Epithelial cell of proximal tubule (primary cell): ENCODE measurements at regions not wholly inside any gene's neighbourhood (a gene's known extent, or its start where the extent isn't known, plus 50 kb on each side); places are given as distances from the start of the nearest gene placed in this dataset.

Experiments
- DNase-seq: peaks from one replicate; pipeline ENCODE4 v3.0.0-alpha.2; 2011; ENCODE audit warnings: low read depth
- H3K4me3 ChIP-seq: 2 replicates; pipeline ENCODE4 v1.5.1; 2011; ENCODE audit warnings: low read depth, mild to moderate bottlenecking, low read length
- TF ChIP-seq, protein P1 (sequence below): conservative IDR thresholded peaks from 2 replicates; pipeline ENCODE4 v1.5.1; 2012; ENCODE audit warnings: low read depth, mild to moderate bottlenecking, low read length

DNA sequence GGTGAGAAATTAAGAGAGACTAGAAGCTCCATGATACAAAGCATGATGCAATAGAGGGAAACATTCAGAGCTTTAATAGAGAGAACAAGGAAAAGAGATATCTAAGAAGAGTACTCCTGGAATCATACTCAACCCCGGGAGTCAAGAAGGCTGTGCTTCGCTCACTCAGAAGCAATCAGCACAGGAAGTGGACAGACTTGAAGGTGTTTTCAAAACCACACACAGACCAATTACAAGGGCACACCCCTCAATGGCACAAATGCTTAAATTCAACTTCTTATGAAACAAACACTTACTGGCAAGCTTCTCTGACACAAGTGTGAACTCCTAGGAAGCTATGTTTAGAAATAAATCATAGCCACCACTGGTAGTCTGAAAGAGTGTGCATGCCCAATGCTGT, 462.3 kb downstream of the GABRG2 start:
- TF ChIP-seq, protein P1, sequence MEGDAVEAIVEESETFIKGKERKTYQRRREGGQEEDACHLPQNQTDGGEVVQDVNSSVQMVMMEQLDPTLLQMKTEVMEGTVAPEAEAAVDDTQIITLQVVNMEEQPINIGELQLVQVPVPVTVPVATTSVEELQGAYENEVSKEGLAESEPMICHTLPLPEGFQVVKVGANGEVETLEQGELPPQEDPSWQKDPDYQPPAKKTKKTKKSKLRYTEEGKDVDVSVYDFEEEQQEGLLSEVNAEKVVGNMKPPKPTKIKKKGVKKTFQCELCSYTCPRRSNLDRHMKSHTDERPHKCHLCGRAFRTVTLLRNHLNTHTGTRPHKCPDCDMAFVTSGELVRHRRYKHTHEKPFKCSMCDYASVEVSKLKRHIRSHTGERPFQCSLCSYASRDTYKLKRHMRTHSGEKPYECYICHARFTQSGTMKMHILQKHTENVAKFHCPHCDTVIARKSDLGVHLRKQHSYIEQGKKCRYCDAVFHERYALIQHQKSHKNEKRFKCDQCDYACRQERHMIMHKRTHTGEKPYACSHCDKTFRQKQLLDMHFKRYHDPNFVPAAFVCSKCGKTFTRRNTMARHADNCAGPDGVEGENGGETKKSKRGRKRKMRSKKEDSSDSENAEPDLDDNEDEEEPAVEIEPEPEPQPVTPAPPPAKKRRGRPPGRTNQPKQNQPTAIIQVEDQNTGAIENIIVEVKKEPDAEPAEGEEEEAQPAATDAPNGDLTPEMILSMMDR = no peak
- no peak for DNase-seq

DNA sequence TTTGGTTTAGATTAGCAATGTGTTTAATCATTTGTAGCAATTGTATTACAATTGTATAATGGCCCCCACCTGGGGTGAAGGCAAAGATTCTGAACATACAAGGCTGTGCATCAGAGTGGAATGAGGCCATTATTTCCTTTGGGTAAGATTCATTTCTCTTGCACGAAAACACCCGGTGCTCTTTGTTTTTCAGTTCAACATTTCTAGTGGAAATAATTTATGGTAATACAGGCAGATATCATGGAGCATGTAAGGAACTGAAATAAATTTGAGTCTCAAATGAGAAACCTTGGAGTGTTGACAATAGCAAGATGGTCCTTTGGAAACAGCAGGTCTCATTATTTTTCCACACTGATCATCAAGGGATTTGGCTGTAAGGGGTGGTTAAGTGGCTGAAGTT, 475.9 kb downstream of the GABRG2 start:
- H3K4me3 ChIP-seq = no peak overlapping the region
- DNase-seq = no peak
- TF ChIP-seq, protein P1 = no peak

More for the DNA sequence above, 462.3 kb downstream of the GABRG2 start:
- H3K4me3 ChIP-seq = no peak overlapping the region

DNA sequence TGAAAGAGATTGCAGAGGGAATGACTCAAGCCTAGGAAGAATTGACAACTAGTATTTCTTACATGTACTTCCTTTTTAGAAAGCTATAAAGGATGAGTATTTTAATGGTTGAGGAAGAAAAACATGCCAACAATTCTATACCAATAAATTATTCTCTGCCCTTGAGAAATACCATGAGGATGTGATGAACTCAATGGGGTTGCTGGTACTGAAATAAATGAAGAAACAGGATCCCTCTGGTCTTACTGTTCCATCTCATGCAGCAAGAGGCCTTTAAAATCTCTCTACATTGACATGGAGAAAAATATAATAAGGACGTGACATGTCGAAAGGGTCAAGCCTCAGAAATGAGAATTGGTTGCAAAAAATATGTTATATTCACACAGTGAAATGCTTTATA, 477.3 kb downstream of the GABRG2 start:
- TF ChIP-seq, protein P1 = no peak
- H3K4me3 ChIP-seq = no peak overlapping the region
- DNase-seq = no peak

GRCh38 chr5:162550236-162550635, 482.7 kb downstream of the GABRG2 start:
- DNase-seq = no peak
- H3K4me3 ChIP-seq = no peak overlapping the region
- TF ChIP-seq, protein P1 = no peak

DNA sequence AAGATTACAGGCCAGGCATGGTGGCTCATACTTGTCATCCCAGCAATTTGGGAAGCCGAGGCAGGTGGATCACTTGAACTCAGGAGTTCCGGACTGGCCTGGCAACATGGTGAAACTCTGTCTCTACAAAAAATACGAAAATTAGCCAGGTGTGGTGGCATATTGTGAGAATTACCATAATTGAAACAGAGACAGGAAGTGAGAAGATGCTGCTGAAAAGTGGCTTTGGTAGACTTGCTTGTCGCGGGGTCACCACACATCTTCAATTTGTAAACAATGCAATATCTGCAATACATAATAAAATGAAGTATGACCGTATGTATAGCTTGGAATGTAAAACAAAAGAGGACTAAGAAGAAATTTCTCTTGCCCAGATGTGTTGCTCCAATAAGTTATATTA, 490.5 kb downstream of the GABRG2 start:
- H3K4me3 ChIP-seq = no peak overlapping the region
- TF ChIP-seq, protein P1 = no peak
- DNase-seq = no peak

DNA sequence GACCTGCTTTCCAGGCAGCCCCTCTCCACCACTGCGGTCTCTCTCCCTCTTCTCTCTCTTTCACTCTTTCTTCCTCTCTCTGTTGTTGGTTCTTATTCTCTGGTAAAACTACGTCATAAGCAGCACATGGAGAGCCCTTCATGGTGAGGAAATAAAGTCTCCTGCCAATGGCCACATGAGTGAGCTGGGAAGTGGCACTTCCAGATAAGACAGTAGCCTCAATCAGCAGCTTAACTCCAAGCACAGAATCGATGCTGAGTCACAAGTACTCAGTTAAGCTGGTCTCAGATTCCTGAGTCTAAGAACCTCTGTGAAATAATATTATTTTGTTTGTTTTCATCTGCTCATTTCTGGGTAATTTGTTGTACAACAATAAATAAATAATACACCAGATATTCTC, 500.1 kb downstream of the GABRG2 start:
- DNase-seq = no peak
- no peak overlapping the region for H3K4me3 ChIP-seq
- TF ChIP-seq, protein P1 = no peak

GRCh38 chr5:162573758-162574157, 506.2 kb downstream of the GABRG2 start:
- TF ChIP-seq, protein P1 = no peak
- no peak for DNase-seq
- H3K4me3 ChIP-seq = no peak overlapping the region
